HG02623 (cell line): ENCODE measurements at regions not wholly inside any gene's neighbourhood (a gene's known extent, or its start where the extent isn't known, plus 50 kb on each side); places are given as distances from the start of the nearest gene placed in this dataset.

ENCODE experiments used
- ATAC-seq: cut with Tn5 transposase; IDR thresholded peaks from one replicate; pipeline ENCODE4 v1.9.1; 2021; ENCODE audit warnings: moderate library complexity; ENCODE audit not compliant: unreplicated experiment

- no peak for ATAC-seq
Observed at GRCh38 chr3:30113906-30114305, 492.5 kb upstream of the TGFBR2 start.

GRCh38 chr3:30114918-30115317, 491.5 kb upstream of the TGFBR2 start:
- ATAC-seq: no peak

- no peak for ATAC-seq
Observed at GRCh38 chr3:30122359-30122758, 484.0 kb upstream of the TGFBR2 start.

GRCh38 chr3:30123224-30123623, 483.2 kb upstream of the TGFBR2 start:
- no peak for ATAC-seq

GRCh38 chr3:30123755-30124154, 482.6 kb upstream of the TGFBR2 start:
- ATAC-seq: no peak

GRCh38 chr3:30124435-30125370, 481.7 kb upstream of the TGFBR2 start:
- no peak for ATAC-seq

GRCh38 chr3:30129765-30130164, 476.6 kb upstream of the TGFBR2 start:
- ATAC-seq: no peak

GRCh38 chr3:30130391-30130790, 476.0 kb upstream of the TGFBR2 start:
- no peak for ATAC-seq

- ATAC-seq: no peak
Observed at GRCh38 chr3:30131191-30131590, 475.2 kb upstream of the TGFBR2 start.

GRCh38 chr3:30135190-30135589, 471.2 kb upstream of the TGFBR2 start:
- ATAC-seq: no peak

GRCh38 chr3:30139283-30139682, 467.1 kb upstream of the TGFBR2 start:
- ATAC-seq: no peak

GRCh38 chr3:30140356-30141075, 465.9 kb upstream of the TGFBR2 start:
- no peak for ATAC-seq

GRCh38 chr3:30141178-30141581, 465.2 kb upstream of the TGFBR2 start:
- no peak for ATAC-seq

GRCh38 chr3:30141927-30142326, 464.5 kb upstream of the TGFBR2 start:
- ATAC-seq: no peak

- ATAC-seq: no peak
Observed at GRCh38 chr3:30142946-30143345, 463.5 kb upstream of the TGFBR2 start.

GRCh38 chr3:30145281-30145680, 461.1 kb upstream of the TGFBR2 start:
- no peak for ATAC-seq

- no peak for ATAC-seq
Observed at GRCh38 chr3:30146978-30147377, 459.4 kb upstream of the TGFBR2 start.

- ATAC-seq: no peak
Observed at GRCh38 chr3:30154853-30155252, 451.5 kb upstream of the TGFBR2 start.

- no peak for ATAC-seq
Observed at GRCh38 chr3:30155755-30156154, 450.6 kb upstream of the TGFBR2 start.

- no peak for ATAC-seq
Observed at GRCh38 chr3:30156586-30157498, 449.6 kb upstream of the TGFBR2 start.

- ATAC-seq: no peak
Observed at GRCh38 chr3:30161375-30161774, 445.0 kb upstream of the TGFBR2 start.
